ENCODE measurements at regions not wholly inside any gene's neighbourhood (a gene's known extent, or its start where the extent isn't known, plus 50 kb on each side); places are given as distances from the start of the nearest gene placed in this dataset.
"Not testable (repeated sequence)": the region's sequence is repeated elsewhere in the genome, so short reads cannot be mapped to it uniquely, and the experiment has no call there.

GRCh38 chr14:28401705-28402104 is 364.9 kb upstream of the FOXG1 start:
- DNase-seq = not testable (repeated sequence)

DNA sequence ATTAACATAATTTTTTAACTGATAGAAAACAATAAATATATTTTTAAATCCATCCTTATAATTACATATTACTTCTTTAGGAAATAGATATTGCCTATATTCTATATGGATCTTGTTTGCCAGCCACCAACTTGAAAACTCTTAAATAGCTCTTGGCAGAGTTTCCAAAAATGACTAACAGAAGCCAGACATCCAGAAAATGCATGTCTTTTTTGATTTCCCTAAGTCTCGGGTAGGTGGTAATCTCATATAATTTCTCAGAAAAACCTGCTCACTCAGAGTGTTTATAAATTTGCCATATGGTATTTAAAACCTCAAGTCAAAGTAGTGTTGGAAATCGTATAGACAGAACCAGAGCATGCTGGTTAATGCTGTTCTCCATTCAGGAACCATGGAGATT is 360.4 kb upstream of the FOXG1 start:
- DNase-seq = no peak

DNA sequence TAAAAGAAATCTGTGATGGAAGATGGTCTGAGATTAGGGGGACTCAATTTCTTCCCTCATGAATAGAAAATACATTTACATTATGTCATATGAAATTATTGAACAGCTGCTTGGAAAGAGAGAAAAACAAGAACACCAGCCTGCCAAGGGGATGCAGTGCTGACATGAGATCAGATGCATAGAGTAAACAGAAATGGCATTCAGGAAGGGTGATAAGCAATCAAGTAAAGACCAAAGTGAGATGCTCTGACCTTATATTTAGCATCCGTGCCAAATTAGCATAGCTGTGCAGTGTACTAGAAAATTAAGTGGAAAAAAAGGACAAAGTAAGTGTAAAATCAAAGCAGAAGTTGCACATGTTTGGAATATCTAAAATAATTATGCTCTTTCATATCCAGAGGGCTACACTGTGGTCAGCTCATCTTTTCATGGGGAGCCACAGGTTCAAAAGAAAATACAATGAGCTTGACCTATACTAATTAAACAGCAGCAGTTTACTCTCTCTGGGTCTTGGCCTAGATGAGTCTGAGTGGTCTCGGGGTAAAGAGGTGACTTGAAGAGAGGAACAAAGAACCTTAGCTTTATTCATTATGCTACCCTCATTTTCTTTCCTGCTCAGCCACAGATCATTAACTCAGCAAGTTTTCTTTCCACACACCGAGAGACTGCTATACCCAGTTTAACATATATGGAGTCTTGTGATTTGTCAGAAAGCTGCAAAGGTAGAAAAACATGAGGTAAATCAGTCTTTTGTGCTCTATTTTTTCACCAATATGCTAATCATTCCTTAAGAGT is 359.4 kb upstream of the FOXG1 start:
- no peak for DNase-seq

DNA sequence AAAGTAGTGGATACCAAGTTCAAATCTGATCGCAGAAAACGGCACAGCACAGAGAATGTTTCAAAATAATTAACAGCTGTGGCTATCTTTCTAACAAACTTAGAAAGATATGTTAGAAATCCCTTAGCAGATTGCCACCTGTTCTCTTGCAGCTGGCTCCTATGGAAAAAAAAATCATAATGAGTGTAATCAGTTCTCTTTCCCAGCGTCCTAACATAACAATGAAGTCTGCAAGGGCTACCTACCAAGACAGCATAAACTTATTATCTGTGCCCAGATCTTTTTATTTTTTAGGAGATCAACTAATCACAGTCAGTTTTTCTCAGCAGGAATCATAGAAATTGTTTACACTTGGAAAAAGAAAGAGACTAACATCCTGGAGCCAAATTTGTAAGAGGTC is 358.6 kb upstream of the FOXG1 start:
- DNase-seq = no peak

GRCh38 chr14:28412077-28412476 is 354.5 kb upstream of the FOXG1 start:
- no peak for DNase-seq

DNA sequence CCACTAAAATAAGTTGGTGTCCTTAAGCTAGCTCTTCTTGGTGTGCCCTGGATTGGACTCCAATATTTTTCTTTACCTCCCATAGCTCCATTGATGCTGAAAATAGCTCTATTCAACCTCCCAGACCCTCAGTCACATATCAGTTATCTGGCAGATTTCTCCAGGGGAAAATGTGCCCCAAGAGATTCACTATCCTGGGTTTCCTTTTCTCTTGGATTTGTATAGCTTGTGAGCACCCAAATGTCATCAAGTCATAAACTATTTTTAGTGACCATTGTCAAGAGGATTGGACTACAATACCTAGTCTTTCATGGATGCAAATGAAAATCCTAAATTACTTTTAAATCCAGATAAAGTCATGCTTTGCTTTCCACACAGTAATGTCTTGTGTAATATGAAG is 339.6 kb upstream of the FOXG1 start:
- no peak for DNase-seq

- no peak for DNase-seq
These were observed 329.8 kb upstream of the FOXG1 start for GRCh38 chr14:28436821-28437220.

GRCh38 chr14:28461389-28461788 is 305.2 kb upstream of the FOXG1 start:
- DNase-seq = no peak

GRCh38 chr14:28467611-28468010 is 299.0 kb upstream of the FOXG1 start:
- no peak for DNase-seq

DNA sequence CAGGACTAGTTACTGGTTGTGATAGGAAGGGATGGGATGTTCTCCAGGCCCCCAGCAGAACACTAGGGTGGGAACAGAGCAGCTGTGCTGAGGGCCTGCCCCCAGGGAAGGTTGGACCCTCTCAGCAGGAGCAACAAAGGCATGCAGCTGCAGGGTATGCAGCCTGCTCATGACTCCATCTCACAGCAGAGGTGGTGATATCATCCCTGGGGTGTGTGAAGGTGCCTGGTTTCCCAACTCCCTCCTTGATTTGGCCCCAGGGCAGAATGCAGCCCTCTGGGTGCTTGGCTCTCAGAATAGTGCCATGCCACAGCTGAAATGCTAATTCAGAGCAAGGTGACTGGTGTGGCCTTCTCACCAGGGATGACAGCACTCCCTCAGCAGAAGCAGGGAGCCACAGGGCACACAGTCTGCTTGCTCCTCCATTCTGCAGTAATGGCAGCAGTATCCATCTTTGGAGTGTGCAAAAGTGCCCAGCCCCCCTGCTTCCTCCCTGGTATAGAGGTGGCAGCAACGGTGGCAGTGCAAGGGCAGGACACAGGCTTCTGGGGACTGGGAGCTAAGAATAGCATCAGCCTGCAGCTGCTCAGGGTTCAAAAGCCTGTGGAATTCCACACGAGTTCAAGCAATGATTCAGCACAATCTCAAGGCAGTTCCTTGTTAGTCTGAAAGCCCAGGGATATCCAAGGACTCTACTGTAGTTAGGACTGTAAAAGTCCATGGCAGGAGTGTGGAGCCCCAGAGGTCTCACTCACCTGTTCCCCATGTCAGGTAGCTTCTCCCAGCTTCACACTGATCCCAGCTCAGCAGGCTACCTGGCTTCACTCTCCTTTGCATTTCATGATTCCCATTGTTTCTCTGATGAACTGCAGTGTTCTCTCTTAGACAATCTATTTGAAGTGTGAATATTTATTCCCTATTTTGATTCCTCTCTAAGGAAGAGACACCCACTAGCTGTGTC is 298.1 kb upstream of the FOXG1 start:
- DNase-seq = no peak

DNA sequence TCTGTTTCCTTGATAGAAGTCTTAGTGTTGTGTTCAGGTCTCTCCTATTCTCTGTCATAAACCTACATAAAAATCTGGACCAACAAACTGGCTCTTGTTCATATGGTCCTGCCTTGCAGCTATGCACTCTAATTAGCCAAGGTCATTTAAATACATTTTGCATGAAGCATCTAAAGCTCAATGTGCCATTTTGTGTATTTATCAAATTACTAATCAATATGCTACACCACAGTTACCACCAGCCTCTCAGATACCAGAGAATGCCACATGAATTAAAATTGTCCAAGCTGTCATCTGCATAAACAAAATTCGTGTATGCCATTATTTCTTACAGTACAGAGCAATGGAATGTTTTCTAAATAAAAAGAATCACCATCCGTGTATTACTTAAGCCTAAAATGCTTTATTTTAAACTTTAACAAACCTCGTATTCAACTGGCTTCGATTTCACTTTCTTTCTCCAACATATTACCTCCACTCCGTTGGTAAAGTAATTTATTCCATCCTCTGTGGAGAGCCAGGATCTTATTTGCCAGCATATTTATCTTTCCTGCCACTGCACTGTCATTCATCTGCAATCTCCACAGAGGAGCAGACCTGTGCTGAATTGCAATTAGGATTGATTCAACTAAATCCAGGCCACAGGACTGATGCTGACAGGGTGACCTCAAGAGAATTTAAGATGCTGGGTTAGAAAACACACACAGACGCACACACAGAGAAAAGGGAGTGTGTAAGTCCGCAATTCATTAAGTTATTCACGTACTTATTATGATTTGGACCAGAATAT is 284.1 kb upstream of the FOXG1 start:
- DNase-seq = no peak

DNA sequence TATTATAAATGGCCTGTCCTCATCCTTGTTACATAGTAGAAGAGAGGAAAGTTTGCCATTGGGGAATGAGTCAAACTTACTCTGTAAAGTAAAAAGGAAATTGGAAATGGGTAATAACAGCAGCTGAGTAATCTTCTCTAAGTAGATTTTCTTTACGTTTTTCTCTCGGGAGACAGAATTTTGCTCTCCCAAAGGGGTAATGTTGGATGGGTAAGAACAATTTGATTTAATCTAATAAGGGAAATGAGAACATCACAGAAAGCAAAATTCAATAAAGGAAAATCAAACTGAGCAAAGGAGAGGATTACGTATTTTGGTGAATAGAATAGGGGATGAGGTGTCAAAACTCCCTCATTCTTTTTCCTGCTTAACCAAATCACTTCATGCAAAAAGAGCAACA is 283.1 kb upstream of the FOXG1 start:
- DNase-seq = no peak

- DNase-seq = no peak
These were observed 277.9 kb upstream of the FOXG1 start for GRCh38 chr14:28488684-28489083.

- DNase-seq = no peak
These were observed 273.1 kb upstream of the FOXG1 start for GRCh38 chr14:28493516-28493915.

- no peak for DNase-seq
These were observed 272.4 kb upstream of the FOXG1 start for GRCh38 chr14:28494196-28494595.

GRCh38 chr14:28496364-28496763 is 270.2 kb upstream of the FOXG1 start:
- DNase-seq = no peak

DNA sequence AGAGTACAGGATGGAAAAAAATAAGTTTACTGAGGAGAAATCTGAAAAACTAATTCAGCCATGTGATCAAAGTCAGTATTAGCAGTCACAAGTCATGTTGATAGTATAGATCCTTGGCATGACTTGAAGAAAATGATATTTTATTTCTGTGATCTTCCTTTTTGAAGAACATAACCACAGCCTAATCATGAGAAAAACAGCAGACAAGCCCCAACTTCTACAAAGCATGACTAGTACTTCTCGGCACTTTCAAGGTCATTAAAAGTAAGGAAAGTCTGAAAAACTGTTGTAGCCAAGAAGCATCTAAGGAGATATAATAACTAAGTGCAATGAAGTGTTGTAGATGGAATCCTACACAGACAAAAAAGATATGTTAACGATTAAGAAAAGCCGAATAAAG is 264.1 kb upstream of the FOXG1 start:
- DNase-seq = no peak

DNA sequence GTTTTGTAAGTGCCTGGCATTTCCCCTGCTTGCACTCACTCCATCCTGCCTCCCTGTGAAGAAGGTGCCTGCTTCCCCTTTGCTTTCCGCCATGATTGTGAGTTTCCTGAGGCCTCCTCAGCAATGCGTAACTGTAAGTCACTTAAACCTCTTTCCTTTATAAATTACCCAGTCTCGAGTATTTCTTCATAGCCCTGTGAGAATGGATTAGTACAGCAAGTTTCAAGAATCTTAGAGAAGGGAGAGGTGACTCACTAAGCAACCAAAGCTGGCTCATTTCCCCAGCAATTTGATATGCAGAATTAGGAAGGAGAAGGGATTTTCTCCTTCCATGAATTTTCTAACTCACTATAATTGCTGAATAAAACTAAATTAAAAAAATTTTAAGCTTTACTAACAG is 251.0 kb upstream of the FOXG1 start:
- no peak for DNase-seq

DNA sequence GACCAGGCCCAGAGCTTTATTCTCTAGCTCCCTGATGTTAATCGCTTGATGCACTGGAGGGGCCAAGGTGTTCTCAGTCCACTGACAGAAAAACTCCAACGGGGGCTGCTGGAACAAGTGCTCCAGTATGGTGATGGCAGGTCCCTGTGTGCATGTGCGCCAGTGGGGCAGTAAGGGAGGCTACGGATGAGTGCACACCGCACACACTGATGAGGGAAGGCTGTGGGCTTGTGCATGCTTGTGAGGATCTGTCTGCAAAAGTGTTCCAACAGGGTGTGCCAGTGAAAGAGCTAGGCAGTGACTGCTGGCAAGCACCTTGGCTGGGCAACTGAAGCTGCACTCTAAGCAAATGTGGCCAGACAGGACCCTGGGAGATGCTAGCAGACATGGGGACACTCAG is 229.7 kb upstream of the FOXG1 start:
- DNase-seq = no peak

DNA sequence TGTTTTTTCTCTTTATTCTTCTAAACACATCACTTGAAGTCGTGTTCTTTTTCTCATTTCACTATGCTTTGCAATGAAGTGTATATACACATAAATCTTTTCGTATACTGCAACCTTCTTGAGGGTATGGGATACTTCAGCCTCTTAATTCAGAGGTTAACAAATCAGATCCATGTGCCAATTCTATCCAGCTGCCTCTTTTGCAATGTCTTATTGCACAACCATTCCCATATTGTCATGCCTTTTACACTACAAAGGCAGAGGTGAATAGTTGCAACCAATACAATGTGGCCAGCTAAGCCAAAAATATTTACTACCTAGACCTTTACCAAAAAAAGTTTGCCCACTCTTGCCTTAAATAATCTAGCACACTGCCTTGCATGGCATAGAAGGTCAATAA is 224.5 kb upstream of the FOXG1 start:
- no peak for DNase-seq

- DNase-seq = no peak
These were observed 201.2 kb upstream of the FOXG1 start for GRCh38 chr14:28565345-28565744.

DNA sequence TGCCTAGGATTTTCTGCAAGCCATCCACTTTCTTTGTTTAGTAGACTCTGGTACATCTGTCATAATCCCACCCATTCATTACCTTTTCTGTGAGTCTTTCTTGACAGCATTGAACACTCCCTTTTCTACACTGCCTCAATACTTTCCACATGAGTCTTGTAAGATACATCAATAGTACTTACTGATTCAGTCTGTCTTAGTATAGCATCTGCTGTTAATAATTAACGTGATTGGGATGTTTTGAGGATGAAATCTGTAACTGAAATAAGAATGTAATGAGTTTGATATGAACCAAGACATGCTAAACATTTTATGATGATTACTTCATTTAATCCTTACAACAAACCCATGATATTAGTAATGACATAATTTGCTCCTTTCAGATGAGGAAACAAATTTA is 196.2 kb upstream of the FOXG1 start:
- no peak for DNase-seq

DNA sequence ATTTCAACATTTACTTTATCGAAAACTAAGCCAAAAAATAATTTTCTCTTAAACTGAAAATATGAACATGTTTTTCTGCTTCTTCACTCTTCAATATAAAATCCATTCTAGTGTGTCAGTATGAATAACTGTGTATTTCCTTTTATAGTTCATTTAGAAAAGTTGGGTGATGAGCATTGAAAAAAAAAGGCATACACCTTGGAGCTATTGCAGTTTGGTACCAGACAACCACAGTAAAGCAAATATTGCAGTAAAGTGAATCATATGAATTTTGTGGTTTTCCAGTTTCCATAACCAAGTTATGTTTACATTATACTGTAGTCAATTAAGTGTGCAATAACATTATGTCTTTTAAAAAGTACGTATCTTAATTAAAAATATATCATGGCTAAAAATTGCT is 195.0 kb upstream of the FOXG1 start:
- DNase-seq = no peak
